ENCODE measurements at regions not wholly inside any gene's neighbourhood (a gene's known extent, or its start where the extent isn't known, plus 50 kb on each side); places are given as distances from the start of the nearest gene placed in this dataset.

GRCh38 chr4:107164962-107165475, 128.9 kb upstream of the DKK2 start:
- DNase-seq (ENCODE audit: low read depth), result no peak
- no peak for TF ChIP-seq CTCF (conservative IDR thresholded peaks at IDR 0.05; ENCODE audit: low read depth, low read length)
- H3K4me3 ChIP-seq (ENCODE audit: low read depth, low read length), result no peak overlapping the region

- H3K4me3 ChIP-seq (ENCODE audit: low read depth, low read length), result no peak overlapping the region
- no peak for TF ChIP-seq CTCF (conservative IDR thresholded peaks at IDR 0.05; ENCODE audit: low read depth, low read length)
- DNase-seq (ENCODE audit: low read depth), result no peak
Measured at GRCh38 chr4:107156443-107156842, 120.3 kb upstream of the DKK2 start.

GRCh38 chr4:107155366-107155765, 119.3 kb upstream of the DKK2 start:
- TF ChIP-seq CTCF (conservative IDR thresholded peaks at IDR 0.05; ENCODE audit: low read depth, low read length), result no peak

GRCh38 chr4:107153956-107154355, 117.8 kb upstream of the DKK2 start:
- DNase-seq (ENCODE audit: low read depth), result peak; percentile 69
- no peak for TF ChIP-seq CTCF (conservative IDR thresholded peaks at IDR 0.05; ENCODE audit: low read depth, low read length)
- H3K4me3 ChIP-seq (ENCODE audit: low read depth, low read length), result no peak overlapping the region

More at GRCh38 chr4:107155366-107155765, 119.3 kb upstream of the DKK2 start:
- no peak for DNase-seq (ENCODE audit: low read depth)
- no peak overlapping the region for H3K4me3 ChIP-seq (ENCODE audit: low read depth, low read length)

- peak; percentile 34 for DNase-seq (ENCODE audit: low read depth)
- peak; percentile 57 for TF ChIP-seq CTCF (conservative IDR thresholded peaks at IDR 0.05; ENCODE audit: low read depth, low read length)
- H3K4me3 ChIP-seq (ENCODE audit: low read depth, low read length), result no peak overlapping the region
Measured at GRCh38 chr4:107153228-107153627, 117.1 kb upstream of the DKK2 start.

GRCh38 chr4:107151173-107151572, 115.1 kb upstream of the DKK2 start:
- H3K4me3 ChIP-seq (ENCODE audit: low read depth, low read length), result no peak overlapping the region
- no peak for TF ChIP-seq CTCF (conservative IDR thresholded peaks at IDR 0.05; ENCODE audit: low read depth, low read length)
- no peak for DNase-seq (ENCODE audit: low read depth)

GRCh38 chr4:107148904-107149303, 112.8 kb upstream of the DKK2 start:
- H3K4me3 ChIP-seq (ENCODE audit: low read depth, low read length), result no peak overlapping the region
- TF ChIP-seq CTCF (conservative IDR thresholded peaks at IDR 0.05; ENCODE audit: low read depth, low read length), result no peak
- peak; percentile 41 for DNase-seq (ENCODE audit: low read depth)

Data from choroid plexus epithelial cell (primary cell).